K562 (cell line): ENCODE measurements at regions not wholly inside any gene's neighbourhood (a gene's known extent, or its start where the extent isn't known, plus 50 kb on each side); places are given as distances from the start of the nearest gene placed in this dataset.

ENCODE experiments used
- ATAC-seq: fragments of 200-7000 bp; cut with Tn5 transposase; 3 replicates; pipeline ENCODE4 v1.9.1; 2020; ENCODE audit warnings: moderate library complexity
- BruUV-seq: library from RNA; stranded (reverse); fragments of 400-500 nt; replicated peaks from 2 replicates; lab custom pipeline; 2021; lab: Mats Ljungman, UMichigan
- CTCF ChIA-PET: fragments of 300-600 bp; formaldehyde crosslinking; extraction: SDS; loops from one replicate; lab custom pipeline; 2021; ENCODE audit warnings: low intra/inter-chr PET ratio; lab: Yijun Ruan, JAX
- POLR2A ChIA-PET: fragments of 300-600, 350-650 bp; sonication (Branson Sonifier 250); formaldehyde crosslinking; extraction: SDS; loops from one replicate; lab custom pipeline; 2021; ENCODE audit warnings: antibody characterized with exemption, inconsistent platforms; lab: Yijun Ruan, JAX
- DNase-seq, 4 experiments: peaks; one replicate each; pipeline versions ENCODE4 v3.0.0 to v3.0.0-alpha.2; 2011 to 2018; ENCODE audit warnings: low spot score in 3 of 4, mixed read lengths in 3 of 4; ENCODE audit errors: extremely low read depth in 1 of 4
- FAIRE-seq: peaks from 2 replicates; lab custom pipeline; 2011; peaks lifted over from hg19 to GRCh38; lab: Jason Lieb, UNC
- H2AFZ ChIP-seq: 2 replicates; pipeline ENCODE4 v1.6.0; 2011; ENCODE audit warnings: low read depth, low read length, control low read depth, inconsistent platforms
- H3K27ac ChIP-seq: fragments of 200-600 bp; 3 replicates; pipeline ENCODE4 v1.8.0; 2011; ENCODE audit warnings: low read depth, mild to moderate bottlenecking, control low read depth, inconsistent platforms, low read length, moderate library complexity, mixed read lengths; ENCODE audit errors: extremely low read depth
- H3K27me3 ChIP-seq, 2 experiments: fragments of 300-600 bp in 1 of 2; 2 replicates in 1 of 2; 3 replicates in 1 of 2; pipeline versions ENCODE4 v1.6.0 to v1.8.0; 2011; ENCODE audit warnings: inconsistent platforms in 2 of 2, low read length in 2 of 2, mild to moderate bottlenecking in 1 of 2, mixed read lengths in 1 of 2, moderate library complexity in 1 of 2; ENCODE audit not compliant: control insufficient read depth in 2 of 2, insufficient read depth in 2 of 2
- H3K36me3 ChIP-seq: fragments of 300-600 bp; 3 replicates; pipeline ENCODE4 v1.8.0; 2011; ENCODE audit warnings: mild to moderate bottlenecking, low read length, inconsistent platforms; ENCODE audit not compliant: control insufficient read depth, insufficient read depth
- H3K4me1 ChIP-seq, 2 experiments: fragments of 200-600 bp in 1 of 2; replicated peaks in 1 of 2; 2 replicates in 1 of 2; 3 replicates in 1 of 2; pipeline versions ENCODE4 v1.5.1 to v1.8.0; 2011; ENCODE audit warnings: inconsistent platforms in 2 of 2, low read length in 2 of 2, mild to moderate bottlenecking in 1 of 2, mixed read lengths in 1 of 2, moderate library complexity in 1 of 2; ENCODE audit not compliant: control insufficient read depth in 2 of 2, insufficient read depth in 2 of 2
- H3K4me2 ChIP-seq: 2 replicates; pipeline ENCODE4 v1.6.1; 2011; ENCODE audit warnings: low read length, control low read depth, inconsistent platforms, mixed read lengths; ENCODE audit not compliant: insufficient read depth
- H3K4me3 ChIP-seq: fragments of 200-600 bp; sonication (generic), shearing (Covaris generic); 2 replicates; pipeline ENCODE4 v1.5.1; 2016; ENCODE audit warnings: control low read depth, inconsistent platforms
- H3K79me2 ChIP-seq: fragments of 200-600 bp; 3 replicates; pipeline ENCODE4 v1.8.0; 2011; ENCODE audit warnings: low read length, inconsistent platforms; ENCODE audit not compliant: control insufficient read depth, insufficient read depth
- H3K9ac ChIP-seq, 2 experiments: 2 replicates each; pipeline versions ENCODE4 v1.6.0 to v1.6.1; 2011; ENCODE audit warnings: low read depth in 2 of 2, low read length in 2 of 2, control low read depth in 1 of 2, inconsistent platforms in 1 of 2, mild to moderate bottlenecking in 1 of 2, mixed read lengths in 1 of 2; ENCODE audit not compliant: insufficient read depth in 1 of 2
- H3K9me1 ChIP-seq: one replicate; pipeline ENCODE4 v1.6.0; 2011; ENCODE audit warnings: inconsistent platforms, mild to moderate bottlenecking, low read length, moderate library complexity; ENCODE audit not compliant: control insufficient read depth, insufficient read depth
- H3K9me3 ChIP-seq: replicated peaks from 2 replicates; pipeline ENCODE4 v1.5.1; 2011; ENCODE audit warnings: low read depth, low read length, inconsistent platforms; ENCODE audit not compliant: control insufficient read depth, insufficient read depth
- H4K20me1 ChIP-seq: replicated peaks from 2 replicates; pipeline ENCODE4 v1.6.1; 2011; ENCODE audit warnings: low read length, inconsistent platforms, mixed read lengths; ENCODE audit not compliant: control insufficient read depth, insufficient read depth
- ADNP ChIP-seq: fragments of 200-800 bp; sonication (Bioruptor generic); IDR thresholded peaks from 2 replicates; pipeline ENCODE4 v1.6.1; 2016; ENCODE audit warnings: missing genetic modification characterization, missing compliant biosample characterization
- BCL6 ChIP-seq: fragments of 250-450 bp; sonication (Bioruptor Pico); IDR thresholded peaks from 2 replicates; pipeline ENCODE4 v1.4.0; 2020
- DDX20 ChIP-seq: fragments of 450-650 bp; IDR thresholded peaks from 2 replicates; pipeline ENCODE4 v1.6.1; 2016; ENCODE audit warnings: missing genetic modification characterization, low read depth, mild to moderate bottlenecking, missing compliant biosample characterization, moderate library complexity
- PHF20 ChIP-seq: fragments of 450-650 bp; IDR thresholded peaks from 2 replicates; pipeline ENCODE4 v1.6.1; 2018; ENCODE audit not compliant: partially characterized antibody
- SETDB1 ChIP-seq: IDR thresholded peaks from one replicate; pipeline ENCODE4 v1.6.1; 2012; ENCODE audit warnings: low read length, control low read depth, inconsistent platforms
- TCFL5 ChIP-seq: fragments of 250-450 bp; sonication (Bioruptor Pico); conservative IDR thresholded peaks from 2 replicates; pipeline ENCODE4 v1.6.1; 2021; ENCODE audit warnings: mild to moderate bottlenecking, moderate library complexity, matching md5 sums
- TEAD4 ChIP-seq, 2 experiments: sonication (generic) in 1 of 2; formaldehyde crosslinking in 1 of 2; IDR thresholded peaks; 2 replicates each; pipeline versions ENCODE4 v1.6.1 to v1.8.0; 2012 to 2022; ENCODE audit warnings: borderline replicate concordance in 1 of 2, inconsistent platforms in 1 of 2, low read length in 1 of 2, mild to moderate bottlenecking in 1 of 2, missing genetic modification reagents in 1 of 2
- ZFX ChIP-seq: sonication (generic); formaldehyde crosslinking; IDR thresholded peaks from 2 replicates; pipeline ENCODE4 v1.8.0; 2022; ENCODE audit warnings: mild to moderate bottlenecking, missing genetic modification reagents, moderate library complexity
- WGBS: fragments of 100-300 bp; shearing (Covaris generic); methylation state at CpG from one replicate; pipeline ENCODE4 v1.1.6; 2016; ENCODE audit warnings: low coverage, mixed read lengths; ENCODE audit not compliant: insufficient coverage; ENCODE audit errors: missing lambda C conversion rate; 5-methylcytosine and 5-hydroxymethylcytosine counted together
- in situ Hi-C: fragments of 300-500 bp; cut with MboI; formaldehyde crosslinking; loops from 4 replicates; pipeline ENCODE4 v1.15.0; 2018; ENCODE audit warnings: inconsistent platforms, mixed read lengths
- intact Hi-C: fragments of 100-400 bp; cut with micrococcal nuclease; formaldehyde crosslinking; loops from 2 replicates; pipeline ENCODE4 v1.14.2; 2022
- TF ChIP-seq, protein P1 (sequence below): fragments of 450-650 bp; formaldehyde crosslinking; IDR thresholded peaks from 2 replicates; pipeline ENCODE4 v1.4.0; 2020; ENCODE audit warnings: mild to moderate bottlenecking, moderate library complexity
- TF ChIP-seq, protein P2 (sequence below), 2 experiments: fragments of 450-650 bp in 1 of 2; sonication (generic) in 1 of 2; formaldehyde crosslinking; conservative IDR thresholded peaks; 2 replicates each; pipeline versions ENCODE4 v1.4.0 to v1.8.1; 2020 to 2022; ENCODE audit warnings: mild to moderate bottlenecking in 1 of 2, missing genetic modification reagents in 1 of 2

DNA sequence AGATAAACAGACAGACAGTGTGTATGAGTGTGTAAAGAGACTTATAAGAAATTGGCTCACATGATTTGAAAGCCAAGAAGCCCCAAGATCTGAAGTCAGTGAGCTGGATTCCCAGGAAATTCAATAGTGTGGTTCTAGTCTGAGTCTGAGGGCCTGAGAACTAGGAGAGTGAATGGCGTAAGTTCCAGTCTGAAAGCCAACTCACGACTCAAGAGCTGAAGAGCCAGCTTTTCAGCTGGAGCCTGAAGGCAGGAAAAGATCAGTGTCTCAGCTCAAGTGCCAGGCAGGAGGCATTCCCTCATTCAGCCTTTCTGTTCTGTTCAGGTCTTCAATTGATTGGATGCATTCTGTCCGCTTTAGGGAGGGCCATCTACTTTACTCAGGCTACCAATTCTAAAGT is 257.2 kb downstream of the PLPP3 start:
- no peaks in the 10 kb centered on the region for H3K9me1 ChIP-seq
- no peaks in the 10 kb centered on the region for H3K4me1 ChIP-seq
- ChIA-PET CTCF (no interaction called here), POLR2A (no interaction called here)
- intact Hi-C loops (no loop called here), in situ Hi-C loops (no loop called here)
- H3K36me3 ChIP-seq, result no peaks in the 10 kb centered on the region
- H3K9me3 ChIP-seq, result no peaks in the 10 kb centered on the region
- no TSS peak for BruUV-seq
- no peak overlapping the region for H3K9ac ChIP-seq
- FAIRE-seq (no peak), ATAC-seq (no peak), DNase-seq (no peak)
- no peak overlapping the region for H3K4me2 ChIP-seq
- no peaks in the 10 kb centered on the region for H3K79me2 ChIP-seq
- H4K20me1 ChIP-seq, result no peaks in the 10 kb centered on the region
- H3K4me3 ChIP-seq, result no peak overlapping the region
- H2AFZ ChIP-seq, result no peak overlapping the region
- H3K27ac ChIP-seq, result no peak overlapping the region
- 4% methylated on average over 3 of the region's 3 CpGs for WGBS
- H3K27me3 ChIP-seq, result no peaks in the 10 kb centered on the region
- TF ChIP-seq SETDB1 (no peak), ADNP (no peak), ZFX (no peak), TCFL5 (CRISPR knock-in tag) (no peak), DDX20 (tag) (no peak), PHF20 (no peak), TEAD4 (IDR thresholded peaks at IDR 0.05; ENCODE audit: low read length) (no peak), TEAD4 (CRISPR knock-in tag; IDR thresholded peaks at IDR 0.05; ENCODE audit: borderline replicate concordance) (no peak), BCL6 (CRISPR knock-in tag) (no peak)
- TF ChIP-seq, protein P1, sequence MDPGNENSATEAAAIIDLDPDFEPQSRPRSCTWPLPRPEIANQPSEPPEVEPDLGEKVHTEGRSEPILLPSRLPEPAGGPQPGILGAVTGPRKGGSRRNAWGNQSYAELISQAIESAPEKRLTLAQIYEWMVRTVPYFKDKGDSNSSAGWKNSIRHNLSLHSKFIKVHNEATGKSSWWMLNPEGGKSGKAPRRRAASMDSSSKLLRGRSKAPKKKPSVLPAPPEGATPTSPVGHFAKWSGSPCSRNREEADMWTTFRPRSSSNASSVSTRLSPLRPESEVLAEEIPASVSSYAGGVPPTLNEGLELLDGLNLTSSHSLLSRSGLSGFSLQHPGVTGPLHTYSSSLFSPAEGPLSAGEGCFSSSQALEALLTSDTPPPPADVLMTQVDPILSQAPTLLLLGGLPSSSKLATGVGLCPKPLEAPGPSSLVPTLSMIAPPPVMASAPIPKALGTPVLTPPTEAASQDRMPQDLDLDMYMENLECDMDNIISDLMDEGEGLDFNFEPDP (CRISPR knock-in tag), result no peak
- TF ChIP-seq, protein P2, sequence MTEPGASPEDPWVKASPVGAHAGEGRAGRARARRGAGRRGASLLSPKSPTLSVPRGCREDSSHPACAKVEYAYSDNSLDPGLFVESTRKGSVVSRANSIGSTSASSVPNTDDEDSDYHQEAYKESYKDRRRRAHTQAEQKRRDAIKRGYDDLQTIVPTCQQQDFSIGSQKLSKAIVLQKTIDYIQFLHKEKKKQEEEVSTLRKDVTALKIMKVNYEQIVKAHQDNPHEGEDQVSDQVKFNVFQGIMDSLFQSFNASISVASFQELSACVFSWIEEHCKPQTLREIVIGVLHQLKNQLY (CRISPR knock-in tag; conservative IDR thresholded peaks at IDR 0.05), result no peak
